Endothelial cell of umbilical vein (primary cell): ENCODE measurements at regions not wholly inside any gene's neighbourhood (a gene's known extent, or its start where the extent isn't known, plus 50 kb on each side); places are given as distances from the start of the nearest gene placed in this dataset.

Source experiments
- BruUV-seq: library from RNA; stranded (reverse); fragments of 400-500 nt; replicated peaks from 2 replicates; lab custom pipeline; 2021; lab: Mats Ljungman, UMichigan
- CTCF ChIA-PET: fragments of 300-600, 350-600 bp; sonication (Branson Sonifier 250); formaldehyde crosslinking; loops from one replicate; lab custom pipeline; 2021; ENCODE audit warnings: antibody characterized with exemption, inconsistent platforms; lab: Charles Lee
- POLR2A ChIA-PET: fragments of 300-600, 350-600 bp; sonication (Branson Sonifier 250); formaldehyde crosslinking; loops from one replicate; lab custom pipeline; 2021; ENCODE audit warnings: antibody characterized with exemption, inconsistent platforms; lab: Charles Lee
- DNase-seq: peaks from one replicate; pipeline ENCODE4 v3.0.0-alpha.2; 2011; ENCODE audit warnings: low read depth, low spot score
- FAIRE-seq: peaks from 2 replicates; lab custom pipeline; 2011; peaks lifted over from hg19 to GRCh38; lab: Jason Lieb, UNC
- H2AFZ ChIP-seq: 2 replicates; pipeline ENCODE4 v1.6.0; 2012; ENCODE audit warnings: low read depth, low read length, control low read depth, inconsistent platforms
- H3K27ac ChIP-seq: 2 replicates; pipeline ENCODE4 v1.5.1; 2011; ENCODE audit warnings: low read depth, mild to moderate bottlenecking, control low read depth, low read length, moderate library complexity; ENCODE audit not compliant: insufficient read depth
- H3K27me3 ChIP-seq, 2 experiments: 2 replicates each; pipeline versions ENCODE4 v1.6.0 to v1.6.1; 2011; ENCODE audit warnings: low read length in 2 of 2, mixed read lengths in 1 of 2; ENCODE audit not compliant: control insufficient read depth in 2 of 2, insufficient read depth in 2 of 2
- H3K36me3 ChIP-seq, 2 experiments: 2 replicates in 1 of 2; 3 replicates in 1 of 2; pipeline ENCODE4 v1.5.1; 2011; ENCODE audit warnings: low read length in 2 of 2, mild to moderate bottlenecking in 1 of 2, moderate library complexity in 1 of 2; ENCODE audit not compliant: control insufficient read depth in 2 of 2, insufficient read depth in 2 of 2; ENCODE audit errors: extremely low read depth in 1 of 2
- H3K4me1 ChIP-seq: 3 replicates; pipeline ENCODE4 v1.5.1; 2011; ENCODE audit warnings: mild to moderate bottlenecking, low read length; ENCODE audit not compliant: control insufficient read depth, insufficient read depth; ENCODE audit errors: extremely low read depth
- H3K4me2 ChIP-seq: 2 replicates; pipeline ENCODE4 v1.6.1; 2011; ENCODE audit warnings: low read length, control low read depth, mixed read lengths; ENCODE audit not compliant: insufficient read depth
- H3K4me3 ChIP-seq, 3 experiments: fragments of 200-600 bp in 1 of 3; sonication (generic), shearing (Covaris generic) in 1 of 3; replicated peaks in 1 of 3; 2 replicates each; pipeline ENCODE4 v1.5.1; 2011 to 2016; ENCODE audit warnings: control low read depth in 3 of 3, low read length in 3 of 3, mild to moderate bottlenecking in 2 of 3, inconsistent platforms in 1 of 3, low read depth in 1 of 3, moderate library complexity in 1 of 3; ENCODE audit not compliant: insufficient read depth in 1 of 3
- H3K79me2 ChIP-seq: 2 replicates; pipeline ENCODE4 v1.6.0; 2012; ENCODE audit warnings: low read length, inconsistent platforms; ENCODE audit not compliant: control insufficient read depth, insufficient read depth
- H3K9ac ChIP-seq: replicated peaks from 2 replicates; pipeline ENCODE3; 2011; ENCODE audit warnings: low read length, control low read depth; ENCODE audit not compliant: insufficient read depth; ENCODE audit errors: extremely low read depth
- H3K9me1 ChIP-seq: replicated peaks from 3 replicates; pipeline ENCODE4 v1.6.0; 2011; ENCODE audit warnings: mild to moderate bottlenecking, low read length; ENCODE audit not compliant: control insufficient read depth, insufficient read depth; ENCODE audit errors: extremely low read depth
- H3K9me3 ChIP-seq: replicated peaks from 2 replicates; pipeline ENCODE4 v1.5.1; 2012; ENCODE audit warnings: low read length, inconsistent platforms; ENCODE audit not compliant: control insufficient read depth, insufficient read depth
- H4K20me1 ChIP-seq: replicated peaks from 2 replicates; pipeline ENCODE3; 2011; ENCODE audit warnings: mild to moderate bottlenecking, low read length; ENCODE audit not compliant: control insufficient read depth, insufficient read depth; ENCODE audit errors: extremely low read depth
- EZH2 ChIP-seq: IDR thresholded peaks from 2 replicates; pipeline ENCODE4 v1.6.1; 2012; ENCODE audit warnings: borderline replicate concordance, low read depth, mild to moderate bottlenecking, moderate library complexity, low read length, inconsistent platforms; ENCODE audit not compliant: severe bottlenecking
- FOS ChIP-seq: IDR thresholded peaks from 2 replicates; pipeline ENCODE4 v1.6.1; 2011; ENCODE audit warnings: mild to moderate bottlenecking, low read length, moderate library complexity, borderline replicate concordance; ENCODE audit not compliant: insufficient read depth
- GATA2 ChIP-seq: IDR thresholded peaks from 2 replicates; pipeline ENCODE4 v1.7.0; 2011; ENCODE audit warnings: low read depth, mild to moderate bottlenecking, moderate library complexity, mixed read lengths, low read length; ENCODE audit not compliant: insufficient read length, insufficient read depth
- JUN ChIP-seq: IDR thresholded peaks from 2 replicates; pipeline ENCODE4 v1.6.1; 2011; ENCODE audit warnings: borderline replicate concordance, low read depth; ENCODE audit not compliant: insufficient read length, insufficient read depth
- MYC ChIP-seq: IDR thresholded peaks from one replicate; pipeline ENCODE4 v1.6.1; 2011; ENCODE audit warnings: mild to moderate bottlenecking, low read depth, low read length
- POLR2A ChIP-seq: IDR thresholded peaks from 2 replicates; pipeline ENCODE4 v1.6.1; 2012; ENCODE audit warnings: low read depth, mild to moderate bottlenecking, control low read depth, low read length
- POLR2AphosphoS5 ChIP-seq: IDR thresholded peaks from 2 replicates; pipeline ENCODE4 v1.6.1; 2012; ENCODE audit warnings: low read depth, mild to moderate bottlenecking, control low read depth, low read length, moderate library complexity; ENCODE audit not compliant: insufficient read depth
- dilution Hi-C: fragments of 300-500 bp; cut with MboI; formaldehyde crosslinking; loops from one replicate; pipeline ENCODE4 v1.15.0; 2019; ENCODE audit warnings: low sequenced_read_pairs; ENCODE audit not compliant: extremely low pct_ligation_motif_present
- intact Hi-C: fragments of 100-400 bp; cut with micrococcal nuclease; formaldehyde crosslinking; loops from one replicate; pipeline ENCODE4 v1.10.0; 2022
- TF ChIP-seq, protein P1 (sequence below): IDR thresholded peaks from 2 replicates; pipeline ENCODE4 v1.6.1; 2011; ENCODE audit not compliant: insufficient read depth, insufficient read length
- TF ChIP-seq, protein P2 (sequence below), 2 donors: IDR thresholded peaks; 1 replicate in 1 of 2; 2 replicates in 1 of 2; pipeline ENCODE4 v1.5.1; 2011; ENCODE audit warnings: low read length in 2 of 2, mild to moderate bottlenecking in 2 of 2, moderate library complexity in 2 of 2, control low read depth in 1 of 2, inconsistent platforms in 1 of 2, low read depth in 1 of 2; ENCODE audit not compliant: insufficient read depth in 1 of 2; ENCODE audit errors: extremely low read depth in 1 of 2

DNA sequence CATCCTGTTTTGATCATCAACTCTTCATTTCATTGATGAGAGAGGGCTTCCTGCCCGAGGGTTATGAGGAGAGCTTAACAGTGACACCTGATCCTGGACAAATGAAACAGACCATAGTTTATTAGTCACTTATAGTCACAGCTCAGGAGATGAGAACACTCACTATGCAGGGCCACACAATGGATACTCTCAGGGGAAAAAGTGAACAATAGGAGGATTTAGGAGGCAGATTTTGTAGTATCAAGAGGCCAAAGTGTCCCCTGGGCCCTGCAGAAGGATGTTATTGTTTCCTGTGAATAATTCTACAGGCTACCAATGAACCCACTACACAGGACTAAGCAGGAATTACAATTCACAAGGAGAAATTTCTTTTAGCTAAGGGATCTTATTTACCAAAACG is 772.8 kb upstream of the MAN1A1 start:
- ChIA-PET POLR2A (no interaction called here), CTCF (no interaction called here)
- dilution Hi-C loops, result no loop called here
- Histone ChIP-seq H3K9me1 (no peaks in the 10 kb centered on the region), H3K4me2 (no peak overlapping the region), H3K27me3 (no peaks in the 10 kb centered on the region), H2AFZ (no peak overlapping the region), H3K36me3 (no peaks in the 10 kb centered on the region), H3K4me1 (no peaks in the 10 kb centered on the region), H3K9me3 (no peaks in the 10 kb centered on the region), H3K27ac (no peak overlapping the region), H3K4me3 (no peak overlapping the region), H3K79me2 (no peaks in the 10 kb centered on the region), H3K9ac (no peak overlapping the region), H4K20me1 (no peaks in the 10 kb centered on the region)
- TF ChIP-seq, protein P1, sequence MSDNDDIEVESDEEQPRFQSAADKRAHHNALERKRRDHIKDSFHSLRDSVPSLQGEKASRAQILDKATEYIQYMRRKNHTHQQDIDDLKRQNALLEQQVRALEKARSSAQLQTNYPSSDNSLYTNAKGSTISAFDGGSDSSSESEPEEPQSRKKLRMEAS, result no peak
- TF ChIP-seq, protein P2, sequence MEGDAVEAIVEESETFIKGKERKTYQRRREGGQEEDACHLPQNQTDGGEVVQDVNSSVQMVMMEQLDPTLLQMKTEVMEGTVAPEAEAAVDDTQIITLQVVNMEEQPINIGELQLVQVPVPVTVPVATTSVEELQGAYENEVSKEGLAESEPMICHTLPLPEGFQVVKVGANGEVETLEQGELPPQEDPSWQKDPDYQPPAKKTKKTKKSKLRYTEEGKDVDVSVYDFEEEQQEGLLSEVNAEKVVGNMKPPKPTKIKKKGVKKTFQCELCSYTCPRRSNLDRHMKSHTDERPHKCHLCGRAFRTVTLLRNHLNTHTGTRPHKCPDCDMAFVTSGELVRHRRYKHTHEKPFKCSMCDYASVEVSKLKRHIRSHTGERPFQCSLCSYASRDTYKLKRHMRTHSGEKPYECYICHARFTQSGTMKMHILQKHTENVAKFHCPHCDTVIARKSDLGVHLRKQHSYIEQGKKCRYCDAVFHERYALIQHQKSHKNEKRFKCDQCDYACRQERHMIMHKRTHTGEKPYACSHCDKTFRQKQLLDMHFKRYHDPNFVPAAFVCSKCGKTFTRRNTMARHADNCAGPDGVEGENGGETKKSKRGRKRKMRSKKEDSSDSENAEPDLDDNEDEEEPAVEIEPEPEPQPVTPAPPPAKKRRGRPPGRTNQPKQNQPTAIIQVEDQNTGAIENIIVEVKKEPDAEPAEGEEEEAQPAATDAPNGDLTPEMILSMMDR (IDR thresholded peaks at IDR 0.05; ENCODE audit: extremely low read depth in 1 of 2, insufficient read depth in 1 of 2, low read depth in 1 of 2, low read length in 2 of 2), result no peak
- TF ChIP-seq GATA2, result no peak
- no peak for TF ChIP-seq POLR2AphosphoS5
- TF ChIP-seq FOS, result no peak
- TF ChIP-seq EZH2, result no peak
- no peak for TF ChIP-seq POLR2A
- TF ChIP-seq JUN, result no peak
- TF ChIP-seq MYC, result no peak
- no TSS peak for BruUV-seq
- DNase-seq, result no peak
- intact Hi-C loops, result no loop called here
- FAIRE-seq, result no peak
